ENCODE measurements at regions not wholly inside any gene's neighbourhood (a gene's known extent, or its start where the extent isn't known, plus 50 kb on each side); places are given as distances from the start of the nearest gene placed in this dataset.

GRCh38 chr4:38560340-38560739, 103.7 kb upstream of the KLF3 start:
- TF ChIP-seq CTCF (IDR thresholded peaks at IDR 0.05) (no peak), POLR2A (IDR thresholded peaks at IDR 0.05) (no peak)
